Keratinocyte (primary cell): ENCODE measurements at regions not wholly inside any gene's neighbourhood (a gene's known extent, or its start where the extent isn't known, plus 50 kb on each side); places are given as distances from the start of the nearest gene placed in this dataset.

ENCODE experiments used
- DNase-seq: peaks from one replicate; pipeline ENCODE4 v3.0.0-alpha.2; 2011; ENCODE audit warnings: low read depth, missing footprints, low spot score
- FAIRE-seq: peaks from 2 replicates; lab custom pipeline; 2011; peaks lifted over from hg19 to GRCh38; lab: Jason Lieb, UNC
- H2AFZ ChIP-seq: 2 replicates; pipeline ENCODE4 v1.6.0; 2012; ENCODE audit warnings: low read length, control low read depth, inconsistent platforms; ENCODE audit not compliant: control insufficient read depth
- H3K27ac ChIP-seq: 2 replicates; pipeline ENCODE4 v1.5.1; 2011; ENCODE audit warnings: low read length; ENCODE audit not compliant: control insufficient read depth, insufficient read depth
- H3K27me3 ChIP-seq: 3 replicates; pipeline ENCODE4 v1.6.0; 2011; ENCODE audit warnings: low read length; ENCODE audit not compliant: control insufficient read depth, insufficient read depth; ENCODE audit errors: extremely low read depth
- H3K36me3 ChIP-seq, 2 experiments: 2 replicates in 1 of 2; 3 replicates in 1 of 2; pipeline ENCODE4 v1.5.1; 2011; ENCODE audit warnings: low read length in 2 of 2, mild to moderate bottlenecking in 1 of 2; ENCODE audit not compliant: control insufficient read depth in 2 of 2, insufficient read depth in 2 of 2; ENCODE audit errors: extremely low read depth in 1 of 2
- H3K4me1 ChIP-seq: 3 replicates; pipeline ENCODE4 v1.5.1; 2011; ENCODE audit warnings: low read length; ENCODE audit not compliant: control insufficient read depth, insufficient read depth; ENCODE audit errors: extremely low read depth
- H3K4me2 ChIP-seq: 3 replicates; pipeline ENCODE4 v1.6.0; 2011; ENCODE audit warnings: low read depth, low read length; ENCODE audit not compliant: control insufficient read depth, insufficient read depth; ENCODE audit errors: extremely low read depth
- H3K4me3 ChIP-seq, 3 experiments: fragments of 200-600 bp in 1 of 3; sonication (generic) in 1 of 3; 2 replicates in 2 of 3; 3 replicates in 1 of 3; pipeline ENCODE4 v1.5.1; 2011 to 2016; ENCODE audit warnings: low read length in 3 of 3, mild to moderate bottlenecking in 3 of 3, control low read depth in 2 of 3, inconsistent platforms in 1 of 3, low read depth in 1 of 3, mixed read lengths in 1 of 3, mixed run types in 1 of 3, moderate library complexity in 1 of 3; ENCODE audit not compliant: control insufficient read depth in 2 of 3, insufficient read depth in 2 of 3; ENCODE audit errors: extremely low read depth in 1 of 3
- H3K79me2 ChIP-seq: 2 replicates; pipeline ENCODE4 v1.6.0; 2012; ENCODE audit warnings: low read length; ENCODE audit not compliant: control insufficient read depth, insufficient read depth
- H3K9ac ChIP-seq: 3 replicates; pipeline ENCODE4 v1.6.0; 2011; ENCODE audit warnings: low read length; ENCODE audit not compliant: control insufficient read depth, insufficient read depth; ENCODE audit errors: extremely low read depth
- H3K9me1 ChIP-seq: 3 replicates; pipeline ENCODE4 v1.6.0; 2011; ENCODE audit warnings: low read length; ENCODE audit not compliant: control insufficient read depth, insufficient read depth; ENCODE audit errors: extremely low read depth
- H3K9me3 ChIP-seq: 2 replicates; pipeline ENCODE4 v1.5.1; 2012; ENCODE audit warnings: low read depth, low read length; ENCODE audit not compliant: control insufficient read depth
- H4K20me1 ChIP-seq: 3 replicates; pipeline ENCODE4 v1.6.0; 2011; ENCODE audit warnings: low read length; ENCODE audit not compliant: control insufficient read depth, insufficient read depth; ENCODE audit errors: extremely low read depth
- EZH2 ChIP-seq: IDR thresholded peaks from one replicate; pipeline ENCODE4 v1.6.1; 2012; ENCODE audit warnings: inconsistent platforms, mild to moderate bottlenecking, low read length, moderate library complexity
- dilution Hi-C: fragments of 300-500 bp; cut with MboI; formaldehyde crosslinking; loops from one replicate; pipeline ENCODE4 v1.7.0; 2020; ENCODE audit warnings: low sequenced_read_pairs; ENCODE audit not compliant: extremely low pct_ligation_motif_present
- TF ChIP-seq, protein P1 (sequence below), 3 experiments: IDR thresholded peaks in 1 of 3; conservative IDR thresholded peaks in 1 of 3; optimal IDR thresholded peaks in 1 of 3; 2 replicates in 2 of 3; 3 replicates in 1 of 3; pipeline versions ENCODE3 to v1.5.1; 2011; ENCODE audit warnings: low read length in 3 of 3, mild to moderate bottlenecking in 3 of 3, moderate library complexity in 2 of 3, control low read depth in 1 of 3, inconsistent platforms in 1 of 3; ENCODE audit not compliant: insufficient read depth in 2 of 3; ENCODE audit errors: extremely low read depth in 1 of 3

DNA sequence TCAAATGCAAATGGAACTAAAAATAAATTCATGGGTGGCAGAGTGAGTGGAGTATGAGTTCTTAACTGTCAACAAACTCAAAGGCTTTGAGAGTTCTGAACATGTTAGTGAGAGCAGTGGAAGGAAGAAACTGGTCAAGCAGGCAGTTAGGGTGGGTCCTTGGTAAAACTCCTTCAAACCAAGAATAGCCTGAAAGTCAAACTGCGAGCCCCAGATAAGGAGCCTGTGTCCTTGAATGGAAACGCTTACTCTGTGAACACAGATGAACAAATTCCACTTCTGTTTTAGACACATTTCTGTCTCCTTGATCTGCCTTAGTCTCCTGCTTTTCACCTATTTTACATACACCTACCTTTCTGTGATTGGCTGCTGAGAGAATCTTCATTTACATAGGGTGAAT, 129.4 kb upstream of the PCDH18 start:
- Histone ChIP-seq H3K36me3 (no peaks in the 10 kb centered on the region), H3K4me1 (no peaks in the 10 kb centered on the region), H3K9ac (no peak overlapping the region), H3K27me3 (no peaks in the 10 kb centered on the region), H3K4me2 (no peak overlapping the region), H3K4me3 (no peak overlapping the region), H3K79me2 (no peaks in the 10 kb centered on the region), H3K9me1 (no peaks in the 10 kb centered on the region), H3K9me3 (no peaks in the 10 kb centered on the region), H2AFZ (no peak overlapping the region), H3K27ac (no peak overlapping the region), H4K20me1 (no peaks in the 10 kb centered on the region)
- TF ChIP-seq EZH2: no peak
- TF ChIP-seq, protein P1, sequence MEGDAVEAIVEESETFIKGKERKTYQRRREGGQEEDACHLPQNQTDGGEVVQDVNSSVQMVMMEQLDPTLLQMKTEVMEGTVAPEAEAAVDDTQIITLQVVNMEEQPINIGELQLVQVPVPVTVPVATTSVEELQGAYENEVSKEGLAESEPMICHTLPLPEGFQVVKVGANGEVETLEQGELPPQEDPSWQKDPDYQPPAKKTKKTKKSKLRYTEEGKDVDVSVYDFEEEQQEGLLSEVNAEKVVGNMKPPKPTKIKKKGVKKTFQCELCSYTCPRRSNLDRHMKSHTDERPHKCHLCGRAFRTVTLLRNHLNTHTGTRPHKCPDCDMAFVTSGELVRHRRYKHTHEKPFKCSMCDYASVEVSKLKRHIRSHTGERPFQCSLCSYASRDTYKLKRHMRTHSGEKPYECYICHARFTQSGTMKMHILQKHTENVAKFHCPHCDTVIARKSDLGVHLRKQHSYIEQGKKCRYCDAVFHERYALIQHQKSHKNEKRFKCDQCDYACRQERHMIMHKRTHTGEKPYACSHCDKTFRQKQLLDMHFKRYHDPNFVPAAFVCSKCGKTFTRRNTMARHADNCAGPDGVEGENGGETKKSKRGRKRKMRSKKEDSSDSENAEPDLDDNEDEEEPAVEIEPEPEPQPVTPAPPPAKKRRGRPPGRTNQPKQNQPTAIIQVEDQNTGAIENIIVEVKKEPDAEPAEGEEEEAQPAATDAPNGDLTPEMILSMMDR (optimal IDR thresholded peaks at IDR 0.05 in 1 of 3, IDR thresholded peaks at IDR 0.05 in 1 of 3, conservative IDR thresholded peaks at IDR 0.05 in 1 of 3; ENCODE audit: extremely low read depth in 1 of 3, insufficient read depth in 2 of 3, low read length in 3 of 3): no peak
- FAIRE-seq (no peak), DNase-seq (no peak)
- dilution Hi-C loops: no loop called here

DNA sequence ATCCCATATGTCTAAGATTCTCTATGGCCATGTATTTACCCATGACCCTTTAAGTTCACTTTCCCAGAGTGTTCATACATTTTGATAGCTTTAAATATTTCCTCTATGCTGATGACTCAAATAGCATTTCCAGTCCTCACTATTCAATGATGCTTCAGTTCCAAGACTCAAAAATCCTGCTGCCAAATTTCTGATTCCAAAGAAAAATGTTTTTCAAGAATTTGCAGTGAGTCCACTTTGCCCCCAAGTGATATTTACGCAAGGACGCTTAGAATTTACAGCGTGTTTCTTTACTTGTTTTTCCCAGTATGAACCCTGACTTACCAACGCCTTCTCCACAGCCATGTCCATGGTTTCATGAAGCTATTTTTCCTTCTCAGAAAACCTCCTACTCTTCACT, 127.9 kb upstream of the PCDH18 start:
- Histone ChIP-seq H3K4me2 (no peak overlapping the region), H3K27me3 (no peaks in the 10 kb centered on the region), H3K27ac (no peak overlapping the region), H2AFZ (no peak overlapping the region), H4K20me1 (no peaks in the 10 kb centered on the region), H3K4me3 (no peak overlapping the region), H3K79me2 (no peaks in the 10 kb centered on the region), H3K36me3 (no peaks in the 10 kb centered on the region), H3K9me3 (no peaks in the 10 kb centered on the region), H3K9me1 (no peaks in the 10 kb centered on the region), H3K9ac (no peak overlapping the region), H3K4me1 (no peaks in the 10 kb centered on the region)
- no peak for DNase-seq
- dilution Hi-C loops: no loop called here
- FAIRE-seq: no peak
- no peak for TF ChIP-seq EZH2
- TF ChIP-seq, protein P1 (optimal IDR thresholded peaks at IDR 0.05 in 1 of 3, IDR thresholded peaks at IDR 0.05 in 1 of 3, conservative IDR thresholded peaks at IDR 0.05 in 1 of 3; ENCODE audit: extremely low read depth in 1 of 3, insufficient read depth in 2 of 3, low read length in 3 of 3): no peak
